ENCODE measurements at regions not wholly inside any gene's neighbourhood (a gene's known extent, or its start where the extent isn't known, plus 50 kb on each side); places are given as distances from the start of the nearest gene placed in this dataset.

GRCh38 chr14:98226411-98226810 is 1045.6 kb downstream of the BCL11B start:
- H3K27me3 Mint-ChIP-seq (ENCODE audit: low read depth, poor library complexity), result peaks cover 11% of the 10 kb centered on the region
- H3K9me3 Mint-ChIP-seq, result no peaks in the 10 kb centered on the region

GRCh38 chr14:98227000-98227726 is 1044.8 kb downstream of the BCL11B start:
- Mint-ChIP-seq H3K9me3 (no peaks in the 10 kb centered on the region), H3K4me3 (no peak overlapping the region)

More at GRCh38 chr14:98226411-98226810, 1045.6 kb downstream of the BCL11B start:
- no peak for DNase-seq
- no peak for TF ChIP-seq CTCF (IDR thresholded peaks at IDR 0.05)
- Mint-ChIP-seq H3K36me3 (ENCODE audit: low read depth) (peaks cover 4% of the 10 kb centered on the region), H3K27ac (no peak overlapping the region), H3K4me3 (no peak overlapping the region), H3K4me1 (peaks cover 20% of the 10 kb centered on the region)

GRCh38 chr14:98227727-98228111 is 1044.3 kb downstream of the BCL11B start:
- no peak for DNase-seq
- no peak for TF ChIP-seq CTCF (IDR thresholded peaks at IDR 0.05)
- Mint-ChIP-seq H3K36me3 (ENCODE audit: low read depth) (peaks cover 4% of the 10 kb centered on the region), H3K4me1 (peaks cover 20% of the 10 kb centered on the region), H3K9me3 (no peaks in the 10 kb centered on the region), H3K27ac (no peak overlapping the region), H3K27me3 (ENCODE audit: low read depth, poor library complexity) (peaks cover 11% of the 10 kb centered on the region), H3K4me3 (no peak overlapping the region)

More at GRCh38 chr14:98227000-98227726, 1044.8 kb downstream of the BCL11B start:
- TF ChIP-seq CTCF (IDR thresholded peaks at IDR 0.05), result no peak
- Mint-ChIP-seq H3K4me1 (peaks cover 20% of the 10 kb centered on the region), H3K27ac (no peak overlapping the region), H3K36me3 (ENCODE audit: low read depth) (peaks cover 4% of the 10 kb centered on the region), H3K27me3 (ENCODE audit: low read depth, poor library complexity) (peaks cover 11% of the 10 kb centered on the region)
- no peak for DNase-seq

GRCh38 chr14:98229656-98230366 is 1042.2 kb downstream of the BCL11B start:
- H3K4me1 Mint-ChIP-seq, result peaks cover 20% of the 10 kb centered on the region
- no peak overlapping the region for H3K27ac Mint-ChIP-seq
- no peaks in the 10 kb centered on the region for H3K36me3 Mint-ChIP-seq (ENCODE audit: low read depth)
- TF ChIP-seq CTCF (IDR thresholded peaks at IDR 0.05), result no peak
- DNase-seq, result no peak
- peaks cover 17% of the 10 kb centered on the region for H3K27me3 Mint-ChIP-seq (ENCODE audit: low read depth, poor library complexity)
- no peak overlapping the region for H3K4me3 Mint-ChIP-seq
- no peaks in the 10 kb centered on the region for H3K9me3 Mint-ChIP-seq

- no peaks in the 10 kb centered on the region for H3K36me3 Mint-ChIP-seq (ENCODE audit: low read depth)
- H3K4me1 Mint-ChIP-seq, result peaks cover 20% of the 10 kb centered on the region
- TF ChIP-seq CTCF (IDR thresholded peaks at IDR 0.05), result no peak
- H3K27ac Mint-ChIP-seq, result no peak overlapping the region
- DNase-seq, result no peak
- peaks cover 18% of the 10 kb centered on the region for H3K27me3 Mint-ChIP-seq (ENCODE audit: low read depth, poor library complexity)
- no peak overlapping the region for H3K4me3 Mint-ChIP-seq
- no peaks in the 10 kb centered on the region for H3K9me3 Mint-ChIP-seq
These were observed 1041.6 kb downstream of the BCL11B start for GRCh38 chr14:98230411-98230810.

Measured in nephron progenitor cell (in vitro differentiated cells).